ENCODE measurements at regions not wholly inside any gene's neighbourhood (a gene's known extent, or its start where the extent isn't known, plus 50 kb on each side); places are given as distances from the start of the nearest gene placed in this dataset.

- TF ChIP-seq CTCF (IDR thresholded peaks at IDR 0.05; ENCODE audit: low read length), result no peak
- no peak for TF ChIP-seq EZH2 (IDR thresholded peaks at IDR 0.05; ENCODE audit: borderline replicate concordance, low read length)
Measured at GRCh38 chr7:131627735-131628190, 71.3 kb upstream of the PODXL start.
